T-helper 2 cell treated with Interferon-gamma antibody and Interleukin-4, amounts not matched to agents 5 μg/mL and 100 μg/mL, for 36 hours (primary cell): ENCODE measurements at regions not wholly inside any gene's neighbourhood (a gene's known extent, or its start where the extent isn't known, plus 50 kb on each side); places are given as distances from the start of the nearest gene placed in this dataset.

Experiments
- DNase-seq: peaks from one replicate; pipeline ENCODE4 v3.0.0; 2021; ENCODE audit warnings: low spot score
- H3K27ac Mint-ChIP-seq: one replicate; pipeline ENCODE4 v1.8.0; 2021; ENCODE audit warnings: mild to moderate bottlenecking, mixed read lengths
- H3K27me3 Mint-ChIP-seq: one replicate; pipeline ENCODE4 v1.8.0; 2021; ENCODE audit warnings: low read depth, mixed read lengths
- H3K36me3 Mint-ChIP-seq: one replicate; pipeline ENCODE4 v1.8.0; 2021; ENCODE audit warnings: low read depth, mixed read lengths
- H3K4me1 Mint-ChIP-seq: one replicate; pipeline ENCODE4 v1.8.0; 2021; ENCODE audit warnings: low read depth, mixed read lengths
- H3K4me3 Mint-ChIP-seq: one replicate; pipeline ENCODE4 v1.8.0; 2022; ENCODE audit warnings: mild to moderate bottlenecking, moderate library complexity, mixed read lengths
- H3K9me3 Mint-ChIP-seq: one replicate; pipeline ENCODE4 v1.8.0; 2021; ENCODE audit warnings: mixed read lengths

- Mint-ChIP-seq H3K4me3 (no peak overlapping the region), H3K27me3 (no peaks in the 10 kb centered on the region), H3K27ac (no peak overlapping the region), H3K9me3 (no peaks in the 10 kb centered on the region), H3K4me1 (no peaks in the 10 kb centered on the region), H3K36me3 (no peaks in the 10 kb centered on the region)
- DNase-seq, result no peak
These were observed 201.6 kb upstream of the KIAA1217 start for GRCh38 chr10:24007359-24007758.

- Mint-ChIP-seq H3K9me3 (no peaks in the 10 kb centered on the region), H3K4me1 (no peaks in the 10 kb centered on the region), H3K36me3 (no peaks in the 10 kb centered on the region), H3K27ac (no peak overlapping the region), H3K27me3 (no peaks in the 10 kb centered on the region), H3K4me3 (no peak overlapping the region)
- DNase-seq, result no peak
These were observed 200.5 kb upstream of the KIAA1217 start for GRCh38 chr10:24008164-24009091.

- no peak for DNase-seq
- H3K9me3 Mint-ChIP-seq, result no peaks in the 10 kb centered on the region
- no peaks in the 10 kb centered on the region for H3K27me3 Mint-ChIP-seq
- no peak overlapping the region for H3K4me3 Mint-ChIP-seq
- no peaks in the 10 kb centered on the region for H3K4me1 Mint-ChIP-seq
- H3K27ac Mint-ChIP-seq, result no peak overlapping the region
- no peaks in the 10 kb centered on the region for H3K36me3 Mint-ChIP-seq
These were observed 199.8 kb upstream of the KIAA1217 start for GRCh38 chr10:24009115-24009514.

- H3K4me3 Mint-ChIP-seq, result no peak overlapping the region
- no peaks in the 10 kb centered on the region for H3K4me1 Mint-ChIP-seq
- no peak for DNase-seq
- H3K27me3 Mint-ChIP-seq, result no peaks in the 10 kb centered on the region
- H3K9me3 Mint-ChIP-seq, result no peaks in the 10 kb centered on the region
- H3K27ac Mint-ChIP-seq, result no peak overlapping the region
- H3K36me3 Mint-ChIP-seq, result no peaks in the 10 kb centered on the region
These were observed 199.2 kb upstream of the KIAA1217 start for GRCh38 chr10:24009736-24010135.

- Mint-ChIP-seq H3K27me3 (no peaks in the 10 kb centered on the region), H3K4me1 (no peaks in the 10 kb centered on the region), H3K27ac (no peak overlapping the region), H3K9me3 (no peaks in the 10 kb centered on the region), H3K4me3 (no peak overlapping the region), H3K36me3 (no peaks in the 10 kb centered on the region)
- DNase-seq, result no peak
These were observed 198.4 kb upstream of the KIAA1217 start for GRCh38 chr10:24010436-24010970.

- Mint-ChIP-seq H3K4me3 (no peak overlapping the region), H3K36me3 (no peaks in the 10 kb centered on the region)
These were observed 196.6 kb upstream of the KIAA1217 start for GRCh38 chr10:24012249-24012803.

GRCh38 chr10:24027107-24027506 lies 181.8 kb upstream of the KIAA1217 start:
- DNase-seq, result no peak
- no peak overlapping the region for H3K4me3 Mint-ChIP-seq
- H3K36me3 Mint-ChIP-seq, result no peaks in the 10 kb centered on the region
- no peaks in the 10 kb centered on the region for H3K4me1 Mint-ChIP-seq
- no peaks in the 10 kb centered on the region for H3K9me3 Mint-ChIP-seq
- H3K27ac Mint-ChIP-seq, result no peak overlapping the region
- H3K27me3 Mint-ChIP-seq, result no peaks in the 10 kb centered on the region

More at GRCh38 chr10:24012249-24012803, 196.6 kb upstream of the KIAA1217 start:
- no peak for DNase-seq
- no peaks in the 10 kb centered on the region for H3K27me3 Mint-ChIP-seq
- H3K4me1 Mint-ChIP-seq, result no peaks in the 10 kb centered on the region
- no peak overlapping the region for H3K27ac Mint-ChIP-seq
- H3K9me3 Mint-ChIP-seq, result no peaks in the 10 kb centered on the region

GRCh38 chr10:24034571-24034970 lies 174.4 kb upstream of the KIAA1217 start:
- H3K4me3 Mint-ChIP-seq, result no peak overlapping the region
- H3K27me3 Mint-ChIP-seq, result no peaks in the 10 kb centered on the region
- H3K4me1 Mint-ChIP-seq, result no peaks in the 10 kb centered on the region
- no peaks in the 10 kb centered on the region for H3K9me3 Mint-ChIP-seq
- H3K27ac Mint-ChIP-seq, result no peak overlapping the region
- DNase-seq, result no peak
- no peaks in the 10 kb centered on the region for H3K36me3 Mint-ChIP-seq

- Mint-ChIP-seq H3K4me3 (no peak overlapping the region), H3K27ac (no peak overlapping the region), H3K36me3 (no peaks in the 10 kb centered on the region), H3K4me1 (no peaks in the 10 kb centered on the region), H3K27me3 (no peaks in the 10 kb centered on the region), H3K9me3 (no peaks in the 10 kb centered on the region)
- DNase-seq, result no peak
These were observed 173.2 kb upstream of the KIAA1217 start for GRCh38 chr10:24035761-24036160.

GRCh38 chr10:24039315-24039714 lies 169.6 kb upstream of the KIAA1217 start:
- H3K4me3 Mint-ChIP-seq, result no peak overlapping the region
- H3K9me3 Mint-ChIP-seq, result no peaks in the 10 kb centered on the region
- no peak for DNase-seq
- no peak overlapping the region for H3K27ac Mint-ChIP-seq
- no peaks in the 10 kb centered on the region for H3K27me3 Mint-ChIP-seq
- H3K36me3 Mint-ChIP-seq, result no peaks in the 10 kb centered on the region
- H3K4me1 Mint-ChIP-seq, result no peaks in the 10 kb centered on the region

- Mint-ChIP-seq H3K9me3 (no peaks in the 10 kb centered on the region), H3K27me3 (no peaks in the 10 kb centered on the region), H3K4me1 (no peaks in the 10 kb centered on the region), H3K4me3 (no peak overlapping the region), H3K27ac (no peak overlapping the region), H3K36me3 (no peaks in the 10 kb centered on the region)
- DNase-seq, result no peak
These were observed 169.0 kb upstream of the KIAA1217 start for GRCh38 chr10:24039897-24040296.

- no peaks in the 10 kb centered on the region for H3K36me3 Mint-ChIP-seq
- no peaks in the 10 kb centered on the region for H3K9me3 Mint-ChIP-seq
- no peaks in the 10 kb centered on the region for H3K4me1 Mint-ChIP-seq
- no peak for DNase-seq
- H3K4me3 Mint-ChIP-seq, result no peak overlapping the region
- H3K27ac Mint-ChIP-seq, result no peak overlapping the region
- no peaks in the 10 kb centered on the region for H3K27me3 Mint-ChIP-seq
These were observed 167.9 kb upstream of the KIAA1217 start for GRCh38 chr10:24041034-24041433.

- H3K4me3 Mint-ChIP-seq, result no peak overlapping the region
- H3K36me3 Mint-ChIP-seq, result no peaks in the 10 kb centered on the region
- no peak for DNase-seq
- H3K27me3 Mint-ChIP-seq, result no peaks in the 10 kb centered on the region
- H3K4me1 Mint-ChIP-seq, result no peaks in the 10 kb centered on the region
- no peaks in the 10 kb centered on the region for H3K9me3 Mint-ChIP-seq
- no peak overlapping the region for H3K27ac Mint-ChIP-seq
These were observed 167.1 kb upstream of the KIAA1217 start for GRCh38 chr10:24041834-24042233.

- Mint-ChIP-seq H3K4me3 (no peak overlapping the region), H3K36me3 (no peaks in the 10 kb centered on the region), H3K9me3 (no peaks in the 10 kb centered on the region), H3K27ac (no peak overlapping the region), H3K4me1 (no peaks in the 10 kb centered on the region), H3K27me3 (no peaks in the 10 kb centered on the region)
- DNase-seq, result no peak
These were observed 166.1 kb upstream of the KIAA1217 start for GRCh38 chr10:24042884-24043283.
